Stimulated activated naive CD4-positive, alpha-beta T cell (primary cell): ENCODE measurements at regions not wholly inside any gene's neighbourhood (a gene's known extent, or its start where the extent isn't known, plus 50 kb on each side); places are given as distances from the start of the nearest gene placed in this dataset.

Experiments
- DNase-seq, 6 experiments: peaks; one replicate each; lab custom pipeline; 2025; lab: John Stamatoyannopoulos, UW

- no peak for DNase-seq
Measured at GRCh38 chr11:127607487-127608085, 607.0 kb upstream of the KIRREL3 start.

DNA sequence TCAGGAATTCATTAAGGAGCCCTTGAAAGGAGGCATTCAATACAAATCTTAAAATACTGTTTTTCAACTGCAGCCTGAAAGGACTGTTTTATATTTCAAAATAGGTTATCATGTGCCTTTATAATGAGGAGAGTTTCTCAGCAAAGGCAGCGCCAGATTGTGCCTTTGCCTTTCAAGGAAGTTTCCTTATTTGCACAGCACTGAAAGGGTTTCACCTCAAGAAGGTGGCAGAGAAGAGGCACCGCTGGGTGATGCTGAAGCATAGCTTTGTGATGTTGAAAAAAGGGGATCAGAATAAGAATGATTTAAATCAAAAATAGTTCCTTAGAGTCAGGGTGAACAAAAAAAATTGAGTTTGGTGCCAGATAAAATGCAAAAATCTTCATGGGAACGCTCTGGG lies 601.0 kb upstream of the KIRREL3 start:
- no peak for DNase-seq

- DNase-seq, result no peak
Measured at GRCh38 chr11:127600674-127601073, 600.1 kb upstream of the KIRREL3 start.

DNA sequence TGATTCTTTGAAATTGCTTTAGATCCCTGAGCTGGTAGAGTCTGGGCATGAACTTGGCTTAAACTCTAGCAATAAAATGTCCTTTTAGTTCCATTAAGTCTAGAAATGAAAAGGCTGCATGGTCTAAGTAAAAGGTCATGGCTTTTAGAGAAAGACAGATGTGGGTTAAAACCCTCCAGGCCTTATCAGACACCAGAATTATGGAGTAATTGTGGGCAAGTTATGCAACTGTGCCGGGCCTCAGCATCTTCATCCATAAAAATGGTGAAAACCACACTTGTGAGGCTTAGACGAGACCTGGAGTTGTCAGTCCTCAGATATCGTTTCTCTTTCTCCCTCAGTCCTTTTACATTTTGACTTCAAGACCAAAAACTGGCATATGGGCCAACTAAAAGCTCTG lies 597.9 kb upstream of the KIRREL3 start:
- no peak for DNase-seq

GRCh38 chr11:127596433-127596832 lies 595.9 kb upstream of the KIRREL3 start:
- DNase-seq, result no peak

DNA sequence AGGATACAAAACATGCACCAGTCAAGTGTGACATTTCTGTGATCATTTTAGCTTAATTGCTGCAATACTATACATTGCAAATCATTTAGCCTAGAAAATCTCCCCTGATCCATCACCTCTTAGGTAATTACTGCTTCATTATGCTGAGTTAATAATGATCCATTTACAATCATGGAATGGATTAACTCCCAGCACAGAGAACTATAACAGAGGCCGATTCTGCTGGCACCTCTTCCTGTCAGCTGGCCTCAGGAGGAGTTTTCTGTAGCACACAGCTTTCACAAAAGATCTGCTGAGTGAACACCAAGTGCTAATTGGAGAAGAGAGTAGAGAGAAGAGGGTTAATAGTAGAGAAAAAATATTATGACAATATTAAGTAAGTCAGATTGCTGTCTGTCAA lies 591.8 kb upstream of the KIRREL3 start:
- no peak for DNase-seq

DNA sequence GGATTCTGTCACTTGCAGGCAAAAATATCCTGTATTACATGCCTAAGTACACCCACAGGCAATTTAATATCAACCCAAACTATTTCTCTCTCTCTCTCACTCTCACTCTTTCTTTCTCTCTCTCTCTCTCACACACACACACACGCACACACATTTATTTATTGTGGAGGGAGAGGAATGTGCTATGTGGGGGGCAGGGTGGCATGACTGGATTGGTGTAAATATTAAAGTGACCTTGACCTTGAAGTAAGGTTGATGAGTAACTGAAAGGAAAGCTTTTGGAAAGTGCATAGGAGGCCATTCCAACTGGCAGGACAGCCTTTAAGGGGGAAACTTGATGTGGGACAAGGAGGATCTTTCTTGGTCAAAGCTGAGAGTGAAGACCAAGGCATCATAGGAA lies 589.7 kb upstream of the KIRREL3 start:
- DNase-seq, result no peak

DNA sequence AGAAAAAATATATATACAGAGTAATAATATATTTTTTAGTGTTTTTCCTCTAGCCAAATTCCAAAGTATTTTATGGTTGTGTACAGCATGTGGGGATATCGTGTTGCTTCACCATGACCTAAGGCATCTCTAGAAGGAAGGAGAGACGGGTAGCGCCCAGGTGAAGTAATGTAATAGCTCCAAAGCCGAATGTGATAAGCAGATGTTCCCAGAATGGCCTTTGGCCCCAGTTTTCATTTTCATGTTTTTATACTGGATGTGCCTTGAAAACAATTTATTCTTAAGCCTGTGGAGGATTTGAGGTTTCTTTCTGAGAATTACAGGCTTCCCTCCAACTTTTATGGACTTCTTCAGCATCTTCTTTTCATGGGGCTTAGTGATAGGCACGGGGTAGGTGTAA lies 587.9 kb upstream of the KIRREL3 start:
- no peak for DNase-seq

GRCh38 chr11:127587511-127587910 lies 586.9 kb upstream of the KIRREL3 start:
- DNase-seq, result no peak

GRCh38 chr11:127576210-127576609 lies 575.6 kb upstream of the KIRREL3 start:
- no peak for DNase-seq

GRCh38 chr11:127574478-127574877 lies 573.9 kb upstream of the KIRREL3 start:
- no peak for DNase-seq

DNA sequence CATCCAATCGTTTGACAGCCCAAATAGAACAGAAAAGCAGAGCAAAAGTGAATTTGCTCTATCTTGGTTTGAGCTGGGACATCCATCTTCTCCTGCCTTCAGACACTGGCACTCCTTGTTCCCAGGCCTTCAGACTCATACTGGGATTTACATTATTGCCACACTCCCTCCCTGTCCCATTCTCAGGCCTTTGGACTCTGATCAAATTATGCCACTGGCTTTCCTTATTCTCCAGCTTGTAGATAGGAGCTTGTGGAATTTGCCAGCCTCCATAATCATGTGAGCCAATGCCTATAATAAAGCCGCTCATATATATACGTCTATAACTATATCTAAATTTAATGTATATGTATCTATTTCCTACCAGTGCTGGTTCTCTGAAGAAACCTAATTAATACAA lies 568.3 kb upstream of the KIRREL3 start:
- no peak for DNase-seq

DNA sequence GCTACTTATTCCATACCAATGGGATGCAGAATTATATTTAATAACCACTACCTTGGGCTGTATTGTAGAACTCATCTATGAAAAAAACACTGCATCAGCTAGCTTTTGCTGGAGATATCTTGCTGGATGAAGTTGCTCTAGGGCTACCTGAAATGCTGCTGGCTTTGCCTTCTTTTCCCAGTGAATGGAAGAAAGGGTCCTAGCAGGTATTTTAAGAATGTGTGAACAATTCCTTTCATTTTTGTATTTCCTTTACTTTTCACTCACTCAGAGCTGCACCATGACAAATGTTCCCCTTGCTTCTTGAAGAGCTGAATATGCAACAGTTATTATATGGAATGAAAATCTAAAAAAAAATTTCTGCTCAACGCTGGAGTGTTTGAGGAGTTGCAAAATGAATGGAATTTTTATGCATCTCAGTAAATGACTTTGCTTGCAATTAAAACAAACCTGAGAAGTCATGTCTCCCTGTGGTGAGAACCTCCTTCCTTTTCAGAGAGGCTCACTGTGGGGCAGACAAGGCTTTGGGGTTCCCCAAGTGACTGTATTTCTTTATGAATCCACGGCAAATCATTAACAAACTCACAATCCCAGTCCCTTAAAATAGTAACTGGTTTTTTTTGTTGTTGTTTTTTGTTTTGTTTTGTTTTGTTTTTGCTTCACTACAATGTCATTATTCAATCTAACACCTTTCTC lies 566.8 kb upstream of the KIRREL3 start:
- DNase-seq, result no peak

- DNase-seq, result no peak
Measured at GRCh38 chr11:127564810-127565209, 564.2 kb upstream of the KIRREL3 start.

DNA sequence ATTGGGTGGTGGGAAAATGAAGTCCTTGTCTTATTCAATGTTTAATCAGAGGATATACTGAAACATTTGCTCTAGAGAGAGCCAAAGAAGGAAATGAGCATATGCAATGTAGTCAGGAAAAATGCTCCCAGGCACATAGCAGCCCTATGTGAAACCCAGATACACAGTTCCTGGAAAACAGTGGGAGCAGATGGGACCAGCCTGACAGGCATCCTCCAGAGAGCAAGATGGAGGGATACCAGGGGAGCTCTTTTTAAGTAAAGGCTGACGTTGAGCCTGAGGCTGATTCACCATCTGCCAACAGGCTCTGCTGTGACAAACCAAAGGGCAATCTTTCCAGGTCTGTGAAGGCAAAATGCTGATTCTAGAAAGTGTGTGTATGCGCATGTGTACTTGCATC lies 559.4 kb upstream of the KIRREL3 start:
- DNase-seq, result no peak

- DNase-seq, result no peak
Measured at GRCh38 chr11:127552446-127552845, 551.9 kb upstream of the KIRREL3 start.

DNA sequence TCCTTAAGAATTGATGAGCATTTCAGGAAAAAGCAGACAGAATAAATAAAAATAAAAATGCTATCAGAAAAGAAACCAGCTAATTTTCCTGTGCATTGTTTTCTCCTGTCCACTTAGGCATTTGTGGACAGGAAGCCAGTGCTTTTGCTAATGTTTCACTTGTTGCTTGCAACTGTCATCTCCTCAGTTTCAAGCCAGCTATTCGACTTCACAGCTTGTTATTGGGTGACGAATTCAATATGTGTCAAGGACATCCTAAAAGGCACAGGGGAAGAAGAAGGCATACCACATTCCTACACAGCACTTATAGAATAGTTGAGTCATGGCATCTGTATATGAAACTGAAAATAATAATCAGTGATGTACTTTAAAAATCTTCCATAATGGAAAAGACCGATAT lies 530.6 kb upstream of the KIRREL3 start:
- no peak for DNase-seq

DNA sequence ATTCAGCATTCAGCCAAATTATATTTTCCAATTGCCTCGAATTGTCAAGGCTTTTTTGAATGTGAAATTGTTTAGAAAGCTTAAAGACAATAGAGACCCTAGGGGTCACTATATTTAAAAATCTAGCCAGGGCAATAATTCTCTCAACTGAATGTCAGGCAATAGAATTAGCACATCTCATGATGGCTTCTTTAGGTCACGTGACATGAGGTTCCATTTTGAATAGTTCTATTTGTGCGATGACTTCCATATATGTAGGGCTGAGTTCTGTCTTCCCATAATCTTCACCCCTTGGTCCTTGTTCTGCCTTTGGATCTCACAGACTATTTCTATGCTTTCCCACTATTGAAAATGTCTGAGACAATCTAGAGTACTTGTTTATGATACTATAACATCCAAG lies 527.7 kb upstream of the KIRREL3 start:
- DNase-seq, result no peak

DNA sequence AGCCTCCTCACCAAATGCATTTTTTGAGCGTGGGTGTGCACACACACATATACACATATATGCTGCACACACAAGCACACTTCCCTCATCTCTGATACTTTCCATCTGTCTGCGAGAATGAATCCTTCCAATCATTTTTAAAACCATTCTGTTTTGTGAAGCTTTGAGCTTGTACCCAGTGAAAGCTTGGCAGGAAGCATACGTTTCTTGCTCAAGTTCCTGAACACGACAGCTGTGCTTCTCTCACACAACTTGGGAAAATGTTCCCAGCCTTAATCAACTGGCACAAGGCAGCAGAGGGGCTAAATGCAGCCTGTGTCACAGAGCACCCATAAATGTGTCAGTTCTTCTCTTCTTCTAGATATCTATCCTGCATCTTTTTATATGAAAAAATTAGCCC lies 524.0 kb upstream of the KIRREL3 start:
- DNase-seq, result no peak

- DNase-seq, result no peak
Measured at GRCh38 chr11:127521413-127521812, 520.8 kb upstream of the KIRREL3 start.

GRCh38 chr11:127507851-127508250 lies 507.3 kb upstream of the KIRREL3 start:
- DNase-seq, result no peak

GRCh38 chr11:127506647-127507046 lies 506.1 kb upstream of the KIRREL3 start:
- DNase-seq, result no peak

DNA sequence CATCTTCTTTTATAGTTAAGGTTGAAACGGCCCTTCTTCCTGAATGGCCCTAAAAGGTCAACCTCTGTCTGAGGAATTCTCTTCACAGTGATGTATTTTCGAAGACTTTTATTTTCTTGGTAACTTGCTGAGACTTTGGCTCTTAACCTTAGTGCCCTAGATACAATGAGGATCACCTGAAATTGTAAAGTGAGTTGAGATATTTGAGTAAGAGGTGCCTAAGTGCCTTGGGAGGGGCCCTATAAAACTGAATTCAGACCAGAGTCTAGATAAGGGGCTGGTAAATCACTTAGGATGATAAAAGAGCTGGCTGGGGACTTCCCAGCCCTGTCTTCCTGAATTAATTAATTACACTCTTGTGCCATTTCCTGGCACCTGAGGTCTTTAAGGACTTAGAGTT lies 505.6 kb upstream of the KIRREL3 start:
- no peak for DNase-seq

DNA sequence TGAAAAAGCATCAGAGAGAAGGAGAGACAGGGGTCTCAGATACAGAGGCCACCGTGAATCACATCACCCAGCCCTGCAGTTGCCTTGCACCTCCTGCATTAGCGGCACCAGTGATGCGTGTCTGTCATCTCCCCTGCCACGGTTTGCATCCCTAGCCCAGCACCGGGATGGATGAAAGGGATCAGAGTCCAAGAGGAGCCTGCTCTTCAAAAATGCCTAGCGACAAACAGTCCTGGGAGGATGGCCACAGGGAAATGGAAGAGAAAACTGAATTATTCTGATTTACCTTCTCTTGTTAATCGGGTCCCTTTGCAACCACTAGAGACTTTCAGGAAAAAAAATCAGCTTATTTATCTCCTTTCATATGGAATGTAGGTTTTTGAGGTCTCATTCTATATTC lies 495.6 kb upstream of the KIRREL3 start:
- no peak for DNase-seq
